IMR-90 (cell line): ENCODE measurements at regions not wholly inside any gene's neighbourhood (a gene's known extent, or its start where the extent isn't known, plus 50 kb on each side); places are given as distances from the start of the nearest gene placed in this dataset.

Experiments
- ATAC-seq: fragments of 200-7000 bp; cut with Tn5 transposase; 2 replicates; pipeline ENCODE4 v1.9.1; 2020; ENCODE audit warnings: low read depth, mild to moderate bottlenecking, moderate library complexity
- BruUV-seq: library from RNA; stranded (reverse); fragments of 400-500 nt; replicated peaks from 2 replicates; lab custom pipeline; 2021; lab: Mats Ljungman, UMichigan
- CTCF ChIA-PET: fragments of 300-600 bp; formaldehyde crosslinking; extraction: SDS; loops from one replicate; lab custom pipeline; 2021; ENCODE audit warnings: antibody characterized with exemption; lab: Yijun Ruan, JAX
- POLR2A ChIA-PET: fragments of 300-600 bp; sonication (Branson Sonifier 250); formaldehyde crosslinking; loops from one replicate; lab custom pipeline; 2022; ENCODE audit warnings: antibody characterized with exemption; ENCODE audit not compliant: unreplicated experiment; lab: Charles Lee
- DNase-seq: peaks from one replicate; pipeline ENCODE4 v3.0.0; 2013
- H2AFZ ChIP-seq: replicated peaks from 2 replicates; pipeline ENCODE3; 2013; ENCODE audit warnings: low read length, mild to moderate bottlenecking; ENCODE audit not compliant: poor library complexity
- H2AK5ac ChIP-seq: 2 replicates; pipeline ENCODE4 v1.6.1; 2013; ENCODE audit warnings: low read depth, low read length, inconsistent platforms
- H2AK9ac ChIP-seq: replicated peaks from 2 replicates; pipeline ENCODE3; 2013; ENCODE audit warnings: mild to moderate bottlenecking, low read depth, low read length, moderate library complexity; ENCODE audit not compliant: poor library complexity
- H2BK120ac ChIP-seq: 2 replicates; pipeline ENCODE4 v1.6.1; 2013; ENCODE audit warnings: low read depth, low read length, inconsistent platforms
- H2BK15ac ChIP-seq: 3 replicates; pipeline ENCODE4 v1.6.1; 2013; ENCODE audit warnings: low read depth, low read length, inconsistent platforms
- H2BK20ac ChIP-seq: 2 replicates; pipeline ENCODE4 v1.6.1; 2013; ENCODE audit warnings: low read depth, mild to moderate bottlenecking, inconsistent platforms, low read length, moderate library complexity
- H2BK5ac ChIP-seq: 2 replicates; pipeline ENCODE4 v1.6.1; 2013; ENCODE audit warnings: mild to moderate bottlenecking, low read depth, low read length, inconsistent platforms; ENCODE audit not compliant: poor library complexity, severe bottlenecking
- H3K14ac ChIP-seq: replicated peaks from 2 replicates; pipeline ENCODE4 v1.6.1; 2013; ENCODE audit warnings: low read depth, low read length, inconsistent platforms
- H3K18ac ChIP-seq: 2 replicates; pipeline ENCODE4 v1.6.1; 2013; ENCODE audit warnings: low read depth, low read length, control low read depth
- H3K23ac ChIP-seq: 2 replicates; pipeline ENCODE4 v1.6.1; 2013; ENCODE audit warnings: low read depth, low read length, inconsistent platforms
- H3K27ac ChIP-seq: 2 replicates; pipeline ENCODE4 v1.5.1; 2013; ENCODE audit warnings: mild to moderate bottlenecking, control low read depth, low read length; ENCODE audit not compliant: insufficient read depth
- H3K27me3 ChIP-seq: 2 replicates; pipeline ENCODE4 v1.6.1; 2013; ENCODE audit warnings: low read length; ENCODE audit not compliant: control insufficient read depth, insufficient read depth
- H3K36me3 ChIP-seq: 2 replicates; pipeline ENCODE4 v1.6.1; 2013; ENCODE audit warnings: low read length, mixed read lengths; ENCODE audit not compliant: control insufficient read depth, insufficient read depth
- H3K4ac ChIP-seq: 2 replicates; pipeline ENCODE4 v1.6.1; 2013; ENCODE audit warnings: low read depth, low read length, inconsistent platforms
- H3K4me1 ChIP-seq: 2 replicates; pipeline ENCODE4 v1.6.1; 2013; ENCODE audit warnings: low read length, mixed read lengths; ENCODE audit not compliant: control insufficient read depth, insufficient read depth
- H3K4me2 ChIP-seq: 2 replicates; pipeline ENCODE4 v1.6.1; 2013; ENCODE audit warnings: low read depth, mild to moderate bottlenecking, control low read depth, low read length, moderate library complexity
- H3K4me3 ChIP-seq: 2 replicates; pipeline ENCODE4 v1.5.1; 2013; ENCODE audit warnings: low read depth, mild to moderate bottlenecking, control low read depth, low read length, moderate library complexity; ENCODE audit not compliant: insufficient read depth
- H3K56ac ChIP-seq: 2 replicates; pipeline ENCODE4 v1.6.1; 2013; ENCODE audit warnings: low read length, inconsistent platforms; ENCODE audit not compliant: insufficient read depth; ENCODE audit errors: extremely low read depth
- H3K79me1 ChIP-seq, 2 experiments: 2 replicates each; pipeline ENCODE4 v1.6.1; 2013; ENCODE audit warnings: low read length in 2 of 2, inconsistent platforms in 1 of 2, low read depth in 1 of 2
- H3K9ac ChIP-seq: 2 replicates; pipeline ENCODE4 v1.6.1; 2013; ENCODE audit warnings: low read depth, low read length, control low read depth
- H3K9me1 ChIP-seq: 2 replicates; pipeline ENCODE4 v1.6.1; 2013; ENCODE audit warnings: low read length, inconsistent platforms; ENCODE audit not compliant: insufficient read depth
- H3K9me3 ChIP-seq: 2 replicates; pipeline ENCODE4 v1.6.1; 2013; ENCODE audit warnings: low read length; ENCODE audit not compliant: control insufficient read depth, insufficient read depth
- H4K20me1 ChIP-seq: 2 replicates; pipeline ENCODE4 v1.6.1; 2013; ENCODE audit warnings: low read length, inconsistent platforms; ENCODE audit not compliant: insufficient read depth
- H4K5ac ChIP-seq: 2 replicates; pipeline ENCODE4 v1.6.1; 2013; ENCODE audit warnings: mild to moderate bottlenecking, low read depth, low read length, control low read depth
- H4K8ac ChIP-seq, 2 experiments: 2 replicates each; pipeline ENCODE4 v1.6.1; 2013; ENCODE audit warnings: low read depth in 2 of 2, low read length in 2 of 2, control low read depth in 1 of 2, inconsistent platforms in 1 of 2
- H4K91ac ChIP-seq: 2 replicates; pipeline ENCODE4 v1.6.1; 2013; ENCODE audit warnings: low read depth, low read length, inconsistent platforms; ENCODE audit not compliant: insufficient read depth
- BHLHE40 ChIP-seq: fragments of 150-350 bp; IDR thresholded peaks from 2 replicates; pipeline ENCODE4 v1.6.1; 2016; ENCODE audit warnings: mild to moderate bottlenecking, low read depth, low read length
- CEBPB ChIP-seq: IDR thresholded peaks from 2 replicates; pipeline ENCODE4 v1.6.1; 2012; ENCODE audit warnings: low read depth, low read length, improper control_type of control experiment
- CHD1 ChIP-seq: IDR thresholded peaks from 2 replicates; pipeline ENCODE4 v1.6.1; 2012; ENCODE audit warnings: low read depth, low read length, improper control_type of control experiment
- FOS ChIP-seq: fragments of 150-350 bp; IDR thresholded peaks from 2 replicates; pipeline ENCODE4 v1.6.1; 2016; ENCODE audit warnings: low read depth, low read length
- MAFK ChIP-seq: IDR thresholded peaks from 2 replicates; pipeline ENCODE4 v1.6.1; 2012; ENCODE audit warnings: low read depth, low read length, improper control_type of control experiment
- MAZ ChIP-seq: IDR thresholded peaks from 2 replicates; pipeline ENCODE4 v1.6.1; 2012; ENCODE audit warnings: low read depth, mild to moderate bottlenecking, low read length, improper control_type of control experiment, moderate library complexity, borderline replicate concordance
- MXI1 ChIP-seq: IDR thresholded peaks from 2 replicates; pipeline ENCODE4 v1.6.1; 2012; ENCODE audit warnings: low read depth, mild to moderate bottlenecking, low read length, moderate library complexity, borderline replicate concordance
- NFE2L2 ChIP-seq: fragments of 150-350 bp; IDR thresholded peaks from 2 replicates; pipeline ENCODE4 v1.6.1; 2016; ENCODE audit warnings: low read depth, mild to moderate bottlenecking, low read length
- POLR2A ChIP-seq: IDR thresholded peaks from 2 replicates; pipeline ENCODE4 v1.6.1; 2012; ENCODE audit warnings: mild to moderate bottlenecking, low read depth, low read length
- RAD21 ChIP-seq: IDR thresholded peaks from 2 replicates; pipeline ENCODE4 v1.6.1; 2012; ENCODE audit warnings: low read length, improper control_type of control experiment
- RCOR1 ChIP-seq: IDR thresholded peaks from 2 replicates; pipeline ENCODE4 v1.6.1; 2012; ENCODE audit warnings: mild to moderate bottlenecking, low read length, improper control_type of control experiment; ENCODE audit not compliant: insufficient replicate concordance
- RFX5 ChIP-seq: IDR thresholded peaks from 2 replicates; pipeline ENCODE4 v1.8.0; 2012; ENCODE audit warnings: low read depth, mild to moderate bottlenecking, low read length, moderate library complexity
- SMC3 ChIP-seq: fragments of 150-350 bp; IDR thresholded peaks from 2 replicates; pipeline ENCODE4 v1.6.1; 2016; ENCODE audit warnings: low read depth, mild to moderate bottlenecking, antibody characterized with exemption, low read length, moderate library complexity
- WGBS, 2 experiments: methylation state at CpG; one replicate each; pipeline versions ENCODE4 v1.1.5 to v1.1.7; 2013; ENCODE audit warnings: missing lambda C conversion rate in 2 of 2; ENCODE audit not compliant: insufficient read length in 1 of 2; ENCODE audit errors: extremely low coverage in 2 of 2; 5-methylcytosine and 5-hydroxymethylcytosine counted together
- dilution Hi-C: fragments of 300-500 bp; cut with HindIII; formaldehyde crosslinking; loops from one replicate; pipeline ENCODE4 v1.14.3; 2018; ENCODE audit warnings: low sequenced_read_pairs; ENCODE audit not compliant: unreplicated experiment
- in situ Hi-C: fragments of 300-500 bp; cut with MboI; formaldehyde crosslinking; loops from 3 replicates; pipeline ENCODE4 v1.14.3; 2019; ENCODE audit warnings: low sequenced_read_pairs, inconsistent platforms, mixed read lengths
- intact Hi-C: fragments of 100-400 bp; cut with micrococcal nuclease; formaldehyde crosslinking; loops from 2 replicates; pipeline ENCODE4 v1.10.0; 2022
- TF ChIP-seq, protein P1 (sequence below): fragments of 150-350 bp; IDR thresholded peaks from 2 replicates; pipeline ENCODE4 v1.6.1; 2017; ENCODE audit warnings: mild to moderate bottlenecking, antibody characterized with exemption, low read length, low read depth
- TF ChIP-seq, protein P2 (sequence below): conservative IDR thresholded peaks from 2 replicates; pipeline ENCODE4 v1.5.1; 2012; ENCODE audit warnings: mild to moderate bottlenecking, low read depth, low read length, improper control_type of control experiment

DNA sequence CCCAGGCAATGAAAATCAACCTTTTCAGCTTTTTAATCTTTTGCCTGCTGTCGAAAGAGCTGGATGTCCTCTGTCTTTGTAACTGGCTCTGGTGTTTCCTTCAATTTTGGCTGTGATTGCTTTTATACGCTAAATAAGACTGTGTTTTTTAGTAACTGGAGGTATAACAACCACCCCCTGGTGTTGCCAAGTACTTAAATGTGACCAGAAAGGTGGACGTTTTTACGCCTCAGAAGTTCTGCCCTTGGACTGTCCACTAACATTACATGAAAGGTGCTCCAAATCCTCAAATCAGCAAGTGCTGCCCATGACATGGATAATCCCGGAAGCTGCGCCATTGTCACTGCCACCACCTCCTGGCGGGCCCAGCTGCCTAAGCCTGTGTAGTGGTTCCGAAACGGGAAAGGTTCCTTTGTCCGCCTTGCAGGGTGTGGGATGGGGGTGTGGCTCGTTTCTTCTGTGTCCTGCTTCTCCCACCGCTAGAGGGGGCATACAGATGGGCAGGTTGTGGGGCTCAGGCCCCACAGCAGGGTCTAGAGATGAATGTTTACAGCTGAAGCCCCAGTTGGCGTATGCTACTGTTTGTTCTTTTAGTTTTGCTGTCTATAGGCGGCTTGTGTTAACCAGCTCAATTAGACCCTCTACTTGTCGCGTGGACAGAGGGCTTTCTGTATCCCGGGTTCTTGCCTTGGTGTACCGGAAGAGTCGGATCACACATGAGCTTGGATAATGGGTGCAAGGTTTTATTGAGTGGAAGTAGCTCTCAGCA is 82.2 kb upstream of the SEPTIN5 start:
- dilution Hi-C loops (no loop called here), in situ Hi-C loops (no loop called here), intact Hi-C loops (loop anchor here (1.0 to 5.0 kb wide), 3 partner anchors 86 to 331 kb away; partner anchors contain the start of genes CDC45 and UFD1)
- Histone ChIP-seq H3K9ac (no peak overlapping the region), H3K56ac (no peak overlapping the region), H4K91ac (no peak overlapping the region), H3K18ac (no peak overlapping the region), H3K9me3 (no peaks in the 10 kb centered on the region), H3K9me1 (no peaks in the 10 kb centered on the region), H4K8ac (no peak overlapping the region), H3K4ac (no peak overlapping the region), H3K27me3 (peaks cover 20% of the 10 kb centered on the region), H3K4me3 (no peak overlapping the region), H2AFZ (peak overlapping the region; percentile 87), H2AK9ac (no peak overlapping the region), H3K4me1 (no peaks in the 10 kb centered on the region), H2BK120ac (no peak overlapping the region), H3K27ac (no peak overlapping the region), H4K20me1 (0 out of 2 replicates have a peak, but pooled peaks cover 3% of the 10 kb centered on the region), H3K14ac (no peak overlapping the region), H3K23ac (no peak overlapping the region), H2BK5ac (no peak overlapping the region), H2BK15ac (no peak overlapping the region), H3K36me3 (no peaks in the 10 kb centered on the region), H2BK20ac (no peak overlapping the region), H3K79me1 (no peaks in the 10 kb centered on the region), H4K5ac (no peak overlapping the region), H2AK5ac (no peak overlapping the region), H3K4me2 (no peak overlapping the region)
- ChIA-PET POLR2A (no interaction called here), CTCF (interaction anchor here (0.8 kb wide), 1 partner anchor 85 kb away, joined by 3 read pairs; no protein-coding TSS in a partner anchor)
- BruUV-seq, result no TSS peak
- WGBS, 2 experiments, result 0% methylated on average over 1 of the region's 19 CpGs; no CpG with 5 or more reads in 1 of the 2 experiments
- DNase-seq (peak; percentile 27), ATAC-seq (peak; percentile 76)
- TF ChIP-seq, protein P1, sequence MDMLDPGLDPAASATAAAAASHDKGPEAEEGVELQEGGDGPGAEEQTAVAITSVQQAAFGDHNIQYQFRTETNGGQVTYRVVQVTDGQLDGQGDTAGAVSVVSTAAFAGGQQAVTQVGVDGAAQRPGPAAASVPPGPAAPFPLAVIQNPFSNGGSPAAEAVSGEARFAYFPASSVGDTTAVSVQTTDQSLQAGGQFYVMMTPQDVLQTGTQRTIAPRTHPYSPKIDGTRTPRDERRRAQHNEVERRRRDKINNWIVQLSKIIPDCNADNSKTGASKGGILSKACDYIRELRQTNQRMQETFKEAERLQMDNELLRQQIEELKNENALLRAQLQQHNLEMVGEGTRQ, result no peak
- TF ChIP-seq MXI1 (no peak), MAZ (no peak), CEBPB (no peak), RFX5 (no peak), RCOR1 (no peak), BHLHE40 (no peak), SMC3 (peak; percentile 60), MAFK (no peak), POLR2A (no peak), CHD1 (no peak), NFE2L2 (no peak), RAD21 (peak; percentile 53), FOS (no peak)
- TF ChIP-seq, protein P2, sequence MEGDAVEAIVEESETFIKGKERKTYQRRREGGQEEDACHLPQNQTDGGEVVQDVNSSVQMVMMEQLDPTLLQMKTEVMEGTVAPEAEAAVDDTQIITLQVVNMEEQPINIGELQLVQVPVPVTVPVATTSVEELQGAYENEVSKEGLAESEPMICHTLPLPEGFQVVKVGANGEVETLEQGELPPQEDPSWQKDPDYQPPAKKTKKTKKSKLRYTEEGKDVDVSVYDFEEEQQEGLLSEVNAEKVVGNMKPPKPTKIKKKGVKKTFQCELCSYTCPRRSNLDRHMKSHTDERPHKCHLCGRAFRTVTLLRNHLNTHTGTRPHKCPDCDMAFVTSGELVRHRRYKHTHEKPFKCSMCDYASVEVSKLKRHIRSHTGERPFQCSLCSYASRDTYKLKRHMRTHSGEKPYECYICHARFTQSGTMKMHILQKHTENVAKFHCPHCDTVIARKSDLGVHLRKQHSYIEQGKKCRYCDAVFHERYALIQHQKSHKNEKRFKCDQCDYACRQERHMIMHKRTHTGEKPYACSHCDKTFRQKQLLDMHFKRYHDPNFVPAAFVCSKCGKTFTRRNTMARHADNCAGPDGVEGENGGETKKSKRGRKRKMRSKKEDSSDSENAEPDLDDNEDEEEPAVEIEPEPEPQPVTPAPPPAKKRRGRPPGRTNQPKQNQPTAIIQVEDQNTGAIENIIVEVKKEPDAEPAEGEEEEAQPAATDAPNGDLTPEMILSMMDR, result peak; percentile 58
